Stimulated activated naive CD8-positive, alpha-beta T cell treated with anti-CD3 and anti-CD28 coated beads, Interleukin-15, amount 100 ng/mL, for 72 hours (primary cell): ENCODE measurements at regions not wholly inside any gene's neighbourhood (a gene's known extent, or its start where the extent isn't known, plus 50 kb on each side); places are given as distances from the start of the nearest gene placed in this dataset.

Experiments
- ATAC-seq: fragments of 150-1000 bp; cut with Tn5 transposase; 2 replicates; pipeline ENCODE4 v1.10.0; 2021; ENCODE audit warnings: mild to moderate bottlenecking, moderate library complexity
- DNase-seq, 2 donors: peaks; one replicate each; pipeline ENCODE4 v3.0.0; 2021 to 2022
- H3K27ac Mint-ChIP-seq, 2 donors: one replicate each; pipeline ENCODE4 v1.8.0; 2022; ENCODE audit warnings: mild to moderate bottlenecking in 2 of 2, mixed read lengths in 2 of 2, moderate library complexity in 2 of 2
- H3K27me3 Mint-ChIP-seq: one replicate; pipeline ENCODE4 v1.8.0; 2022; ENCODE audit warnings: mixed read lengths
- H3K4me1 Mint-ChIP-seq: one replicate; pipeline ENCODE4 v1.8.0; 2022; ENCODE audit warnings: mild to moderate bottlenecking, mixed read lengths
- H3K4me3 Mint-ChIP-seq, 2 donors: one replicate each; pipeline ENCODE4 v1.8.0; 2022; ENCODE audit warnings: mild to moderate bottlenecking in 2 of 2, mixed read lengths in 2 of 2, moderate library complexity in 1 of 2
- H3K9me3 Mint-ChIP-seq, 2 donors: one replicate each; pipeline ENCODE4 v1.8.0; 2022; ENCODE audit warnings: mixed read lengths in 2 of 2

DNA sequence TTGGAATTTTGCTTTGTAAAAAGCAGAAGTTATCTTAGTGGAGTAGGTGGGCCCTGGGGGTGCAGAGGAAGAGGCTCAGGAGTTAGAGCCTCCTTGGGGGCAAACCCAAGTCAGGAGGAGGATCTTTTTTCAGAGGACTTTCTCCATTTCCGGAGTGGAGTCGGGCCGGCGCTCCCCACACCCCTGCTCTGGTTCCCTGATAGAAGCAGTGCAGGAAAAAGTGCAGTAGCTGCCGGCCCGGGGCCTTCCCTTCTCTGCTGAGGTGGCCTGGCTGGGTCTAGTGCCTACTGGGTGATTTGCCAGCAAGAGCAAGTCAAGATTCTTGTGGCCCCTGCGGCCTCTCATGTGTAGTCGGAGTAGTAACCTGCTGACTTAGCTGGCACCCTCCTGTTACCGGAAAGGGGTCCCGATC, 124.2 kb upstream of the HS6ST1 start:
- Mint-ChIP-seq H3K9me3 (no peaks in the 10 kb centered on the region), H3K4me1 (no peaks in the 10 kb centered on the region), H3K27me3 (peaks cover 13% of the 10 kb centered on the region), H3K27ac (no peak overlapping the region), H3K4me3 (no peak overlapping the region)
- ATAC-seq: no peak
- DNase-seq: no peak

DNA sequence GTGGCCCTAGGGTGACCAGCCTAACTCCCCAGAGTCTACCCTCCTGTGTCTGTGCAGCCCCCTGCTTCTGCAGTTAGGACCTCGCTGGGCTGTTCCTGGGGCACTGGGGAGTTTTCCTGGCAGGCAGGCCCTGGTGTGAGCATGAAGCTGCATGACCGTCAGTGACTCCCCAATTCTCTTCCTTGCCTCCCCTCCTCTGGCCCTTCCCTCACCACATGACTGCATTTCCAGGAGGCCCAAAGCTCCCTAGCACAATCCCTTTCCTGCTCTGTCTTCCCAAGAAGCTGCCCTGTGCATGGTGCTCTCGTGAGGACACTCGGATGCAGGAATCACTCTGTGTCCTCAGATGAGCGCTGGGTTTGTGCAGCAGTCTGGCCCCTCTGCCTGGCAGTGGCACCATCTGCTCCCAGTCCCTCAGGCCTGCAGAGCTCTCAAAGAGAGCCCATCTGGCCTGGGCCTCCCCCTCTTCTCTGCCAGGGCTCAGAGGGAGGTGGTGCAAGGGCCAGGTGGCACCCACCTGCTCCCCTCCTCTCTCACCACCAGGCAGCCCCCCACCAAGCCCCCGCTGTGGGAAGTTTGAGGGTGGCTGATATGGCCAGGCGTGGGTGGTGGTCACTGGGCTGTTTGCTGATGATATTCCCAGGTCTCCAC, 125.6 kb upstream of the HS6ST1 start:
- H3K27ac Mint-ChIP-seq: no peak overlapping the region
- H3K4me1 Mint-ChIP-seq: no peaks in the 10 kb centered on the region
- ATAC-seq: no peak
- DNase-seq: no peak
- H3K9me3 Mint-ChIP-seq: no peaks in the 10 kb centered on the region
- no peak overlapping the region for H3K4me3 Mint-ChIP-seq
- peaks cover 13% of the 10 kb centered on the region for H3K27me3 Mint-ChIP-seq

DNA sequence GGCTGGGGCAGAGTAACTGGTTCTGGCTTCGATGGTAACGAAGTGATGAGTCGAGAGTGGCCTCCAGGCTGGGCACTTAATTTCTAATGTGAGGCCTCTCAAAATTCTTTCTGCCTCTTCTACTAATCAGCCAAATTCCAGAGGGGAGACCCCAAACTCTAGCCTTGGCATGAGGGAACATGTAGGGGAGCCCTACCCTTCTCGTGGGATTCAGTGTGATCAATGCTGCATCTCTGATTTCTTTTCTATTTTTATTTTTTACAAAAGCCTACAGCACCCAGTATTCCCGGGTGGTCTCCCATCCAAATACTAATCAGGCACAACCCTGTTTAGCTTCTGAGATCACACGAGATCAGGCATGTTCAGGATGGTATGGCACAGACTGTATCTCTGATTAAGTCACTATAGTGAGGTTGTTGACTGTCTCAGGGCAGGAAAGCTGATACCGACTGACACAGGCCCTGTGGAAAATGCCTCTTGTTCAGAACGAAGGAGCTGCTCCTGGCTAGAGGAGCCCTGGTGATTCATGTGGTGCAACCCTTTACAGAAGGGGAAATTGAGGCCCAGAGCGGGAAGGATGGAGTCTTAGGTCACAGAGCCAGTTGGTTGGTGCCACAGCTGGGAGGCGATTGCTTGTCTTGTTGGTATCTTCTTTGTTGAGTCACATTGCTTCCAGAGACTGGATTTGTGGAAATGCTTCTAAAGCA, 126.3 kb upstream of the HS6ST1 start:
- H3K4me3 Mint-ChIP-seq: no peak overlapping the region
- DNase-seq: no peak
- H3K4me1 Mint-ChIP-seq: no peaks in the 10 kb centered on the region
- peaks cover 12% of the 10 kb centered on the region for H3K27me3 Mint-ChIP-seq
- no peak for ATAC-seq
- H3K9me3 Mint-ChIP-seq: no peaks in the 10 kb centered on the region
- H3K27ac Mint-ChIP-seq: peak overlapping the region in 1 of 2 donors; percentile 17

DNA sequence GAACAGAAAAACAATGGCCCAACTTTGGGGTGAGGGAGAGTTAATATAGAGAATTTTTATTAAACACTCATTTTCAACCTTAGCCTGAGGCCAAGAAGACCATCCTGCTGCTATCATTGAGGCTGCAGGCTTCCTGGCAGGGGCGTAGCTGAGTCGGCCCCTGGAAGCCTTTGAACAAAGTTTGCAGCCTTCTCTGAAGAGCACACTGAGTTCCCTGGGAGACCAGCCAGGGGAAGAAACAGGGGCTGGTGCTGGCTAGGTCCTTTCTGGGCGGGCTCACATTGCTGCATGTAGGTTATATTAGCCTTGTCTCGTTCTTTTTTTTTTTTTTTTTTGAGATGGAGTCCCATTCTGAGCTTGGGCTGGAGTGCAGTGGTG, 126.8 kb upstream of the HS6ST1 start:
- DNase-seq: no peak
- peaks cover 8% of the 10 kb centered on the region for H3K27me3 Mint-ChIP-seq
- no peaks in the 10 kb centered on the region for H3K4me1 Mint-ChIP-seq
- no peak overlapping the region for H3K4me3 Mint-ChIP-seq
- no peak for ATAC-seq
- H3K27ac Mint-ChIP-seq: no peak overlapping the region
- no peaks in the 10 kb centered on the region for H3K9me3 Mint-ChIP-seq

DNA sequence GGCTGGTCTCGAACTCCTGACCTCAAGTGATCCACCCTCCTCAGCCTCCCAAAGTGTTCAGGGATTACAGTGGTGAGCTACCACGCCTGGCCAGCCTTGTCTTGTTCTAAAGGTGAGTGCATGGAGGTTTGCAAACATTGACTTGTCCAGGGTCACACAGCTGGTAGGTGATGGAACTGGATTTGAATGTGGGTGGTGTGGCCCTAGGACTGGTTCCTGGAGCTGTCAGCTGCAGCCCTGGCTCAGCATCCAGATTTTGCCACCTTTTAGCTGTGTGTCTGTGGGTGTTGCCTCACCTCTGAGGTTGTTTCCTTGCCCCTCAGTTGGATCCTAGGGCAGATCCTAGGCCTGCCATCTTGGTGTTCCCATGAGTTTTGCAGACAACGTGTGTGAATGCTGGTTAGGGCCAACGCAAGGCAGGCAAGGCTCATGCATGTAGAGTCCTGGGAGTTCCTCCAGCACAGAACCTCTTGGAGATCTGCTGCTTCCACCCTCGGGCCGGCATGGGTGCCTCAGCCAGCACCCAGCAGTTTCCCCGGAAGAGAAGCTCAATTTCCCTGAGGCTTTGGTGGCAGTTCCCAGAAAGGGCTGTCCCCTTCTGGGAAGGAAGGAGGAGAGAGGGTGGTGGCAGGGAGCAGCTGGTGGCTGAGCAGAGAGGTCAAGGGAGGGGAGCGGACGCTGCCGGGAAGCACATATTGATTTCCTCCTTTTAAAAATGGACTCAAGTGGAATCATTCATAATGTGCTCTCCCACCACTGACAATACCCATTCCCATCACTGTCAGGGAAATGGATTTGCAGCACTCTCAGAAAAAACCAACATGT, 127.6 kb upstream of the HS6ST1 start:
- Mint-ChIP-seq H3K27ac (no peak overlapping the region), H3K27me3 (peaks cover 8% of the 10 kb centered on the region), H3K4me3 (no peak overlapping the region), H3K9me3 (no peaks in the 10 kb centered on the region), H3K4me1 (no peaks in the 10 kb centered on the region)
- ATAC-seq (no peak), DNase-seq (no peak)

DNA sequence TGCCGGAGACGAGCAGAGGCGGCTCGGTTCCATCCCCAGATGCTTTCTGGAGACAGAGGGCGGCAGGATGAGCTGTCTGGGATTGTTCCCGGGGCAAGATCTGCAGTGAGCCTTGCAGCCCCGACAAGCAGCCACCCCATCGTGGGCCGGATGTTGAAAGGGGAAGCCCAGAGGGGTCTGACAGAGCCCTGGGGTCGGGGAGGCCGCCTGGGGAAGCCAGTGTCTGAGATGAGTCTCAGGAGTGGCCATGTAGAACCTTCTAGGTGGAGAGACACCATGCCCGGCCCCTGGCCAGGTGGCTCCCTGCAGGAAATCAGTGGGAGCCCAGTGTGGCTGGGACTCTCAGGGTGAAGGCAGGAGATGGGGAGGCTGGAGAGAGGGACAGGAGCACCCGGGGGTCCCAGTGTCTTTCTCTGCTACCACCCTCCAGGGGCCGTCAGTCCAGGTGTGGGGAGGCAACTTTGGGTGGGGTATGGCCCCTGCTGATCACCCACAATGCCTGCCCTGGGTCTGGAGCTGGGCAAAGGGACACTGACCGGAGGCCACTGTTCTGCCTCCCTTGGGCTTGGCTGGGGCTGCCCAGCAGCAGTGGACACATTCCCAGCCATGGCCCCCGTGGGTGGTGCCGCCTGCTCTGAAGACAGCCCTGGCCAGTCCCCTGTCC, 128.3 kb upstream of the HS6ST1 start:
- no peaks in the 10 kb centered on the region for H3K9me3 Mint-ChIP-seq
- ATAC-seq (no peak), DNase-seq (no peak)
- H3K27ac Mint-ChIP-seq: no peak overlapping the region
- H3K4me1 Mint-ChIP-seq: no peaks in the 10 kb centered on the region
- H3K27me3 Mint-ChIP-seq: peaks cover 5% of the 10 kb centered on the region
- H3K4me3 Mint-ChIP-seq: no peak overlapping the region

DNA sequence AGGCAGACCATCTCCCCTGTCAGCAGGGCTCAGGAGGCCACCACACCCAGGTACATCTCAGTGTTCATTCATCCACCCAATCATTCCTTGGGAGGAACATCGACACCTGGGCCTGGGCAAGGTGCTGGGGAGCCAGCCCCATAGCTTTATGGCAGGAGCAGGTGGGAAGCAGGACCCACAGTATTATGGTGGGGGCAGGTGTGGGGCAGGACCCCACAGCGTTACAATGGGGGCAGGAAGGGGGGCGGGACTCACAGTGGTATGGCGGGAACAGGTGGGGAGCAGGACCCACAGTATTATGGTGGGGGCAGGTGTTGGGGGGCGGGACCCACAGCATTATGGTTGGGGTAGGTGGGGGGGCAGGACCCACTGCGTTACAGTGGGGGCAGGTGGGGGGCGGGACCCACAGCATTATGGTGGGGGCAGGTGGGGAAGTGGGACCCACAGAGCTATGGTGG, 128.9 kb upstream of the HS6ST1 start:
- H3K4me3 Mint-ChIP-seq: no peak overlapping the region
- DNase-seq (no peak), ATAC-seq (no peak)
- peaks cover 10% of the 10 kb centered on the region for H3K27me3 Mint-ChIP-seq
- H3K9me3 Mint-ChIP-seq: no peaks in the 10 kb centered on the region
- H3K27ac Mint-ChIP-seq: no peak overlapping the region
- H3K4me1 Mint-ChIP-seq: no peaks in the 10 kb centered on the region

DNA sequence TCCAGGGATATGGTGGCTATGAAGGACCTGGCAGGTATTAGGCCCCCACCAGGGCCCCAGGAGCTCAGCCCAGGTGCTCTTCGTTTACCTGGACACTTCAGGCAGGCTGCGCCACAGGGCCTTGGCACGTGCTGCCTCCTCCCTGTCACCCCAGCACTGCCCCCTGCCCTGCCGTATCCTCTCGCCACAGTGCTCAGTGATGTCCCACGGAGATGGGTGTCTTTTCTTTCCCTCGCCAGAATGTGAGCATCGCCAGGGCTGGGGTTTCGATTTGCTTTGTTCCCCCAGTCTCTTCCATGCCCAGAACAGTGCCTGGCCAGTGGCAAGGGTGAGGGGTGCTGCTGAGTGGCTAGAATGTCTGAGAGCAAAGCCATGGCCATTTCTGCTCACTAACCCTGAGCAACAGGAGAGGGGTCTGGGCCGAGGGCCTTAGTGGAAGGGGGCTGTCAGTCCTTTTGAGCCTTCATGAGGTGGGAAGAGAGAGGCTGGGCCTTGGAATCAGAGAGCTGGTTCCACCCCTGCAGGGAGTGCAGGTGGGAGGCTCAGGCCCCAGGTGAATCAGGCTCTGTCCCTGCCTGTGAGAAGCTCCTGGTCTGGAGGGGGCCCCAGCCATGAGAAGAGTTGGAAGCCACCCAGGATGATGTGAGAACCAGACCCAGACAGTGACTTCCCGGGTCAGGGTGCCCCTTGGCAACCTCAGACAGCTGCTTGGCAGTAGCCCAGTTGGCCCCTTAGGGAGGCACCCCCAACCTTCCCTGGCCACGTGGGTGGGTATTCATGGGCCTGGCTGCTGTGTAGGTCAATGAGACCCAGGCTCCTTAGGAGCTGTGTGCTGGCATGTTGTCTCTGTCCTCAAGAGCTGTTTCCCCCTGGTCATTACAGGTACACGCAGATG, 129.9 kb upstream of the HS6ST1 start:
- Mint-ChIP-seq H3K4me1 (no peaks in the 10 kb centered on the region), H3K27me3 (peaks cover 16% of the 10 kb centered on the region), H3K27ac (no peak overlapping the region), H3K9me3 (no peaks in the 10 kb centered on the region), H3K4me3 (no peak overlapping the region)
- ATAC-seq (peak; percentile 6), DNase-seq (no peak)

DNA sequence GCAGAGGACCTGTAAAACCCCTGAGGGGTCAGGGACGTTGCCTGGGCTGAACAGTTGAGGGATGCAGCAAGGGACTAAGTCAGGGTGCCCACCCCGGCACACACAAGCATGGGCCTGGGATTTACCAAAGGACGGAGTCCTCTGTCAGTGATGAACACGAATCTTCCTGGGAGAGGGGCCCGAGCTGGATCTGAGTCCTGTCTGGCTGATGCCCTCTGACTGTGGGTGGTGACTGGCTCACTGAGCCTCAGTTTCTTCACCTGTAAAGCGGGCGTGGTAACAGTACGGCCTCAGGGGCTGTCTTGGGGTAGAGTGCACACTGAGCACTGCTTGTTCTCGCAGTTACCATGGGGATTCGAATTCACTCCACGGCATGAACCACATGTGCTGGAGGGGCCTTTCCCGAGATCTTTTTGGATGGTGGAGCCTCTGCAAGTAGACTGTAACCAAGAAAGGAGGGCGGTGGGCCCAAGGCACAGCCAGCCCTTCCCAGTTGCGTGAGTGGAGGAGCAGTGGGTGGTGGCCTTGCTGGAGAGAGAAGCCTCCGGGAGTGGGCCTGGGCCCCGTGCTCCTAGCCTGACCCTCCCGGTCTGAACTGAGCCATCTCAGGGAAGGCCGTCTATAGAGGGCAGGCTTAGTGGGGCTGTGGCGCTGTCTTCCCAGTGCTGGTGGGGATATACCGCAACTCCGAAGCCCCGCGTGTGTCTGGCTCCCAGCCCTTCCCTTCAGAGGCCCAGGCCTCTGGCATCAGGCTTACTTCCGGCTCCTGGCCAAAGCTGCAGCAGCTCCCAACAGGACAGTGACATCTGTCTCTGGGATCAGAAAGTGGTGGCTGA, 130.8 kb upstream of the HS6ST1 start:
- peaks cover 16% of the 10 kb centered on the region for H3K27me3 Mint-ChIP-seq
- no peaks in the 10 kb centered on the region for H3K9me3 Mint-ChIP-seq
- H3K4me1 Mint-ChIP-seq: no peaks in the 10 kb centered on the region
- peak overlapping the region in 1 of 2 donors; percentile 21 for H3K27ac Mint-ChIP-seq
- no peak overlapping the region for H3K4me3 Mint-ChIP-seq
- no peak for ATAC-seq
- DNase-seq: no peak

DNA sequence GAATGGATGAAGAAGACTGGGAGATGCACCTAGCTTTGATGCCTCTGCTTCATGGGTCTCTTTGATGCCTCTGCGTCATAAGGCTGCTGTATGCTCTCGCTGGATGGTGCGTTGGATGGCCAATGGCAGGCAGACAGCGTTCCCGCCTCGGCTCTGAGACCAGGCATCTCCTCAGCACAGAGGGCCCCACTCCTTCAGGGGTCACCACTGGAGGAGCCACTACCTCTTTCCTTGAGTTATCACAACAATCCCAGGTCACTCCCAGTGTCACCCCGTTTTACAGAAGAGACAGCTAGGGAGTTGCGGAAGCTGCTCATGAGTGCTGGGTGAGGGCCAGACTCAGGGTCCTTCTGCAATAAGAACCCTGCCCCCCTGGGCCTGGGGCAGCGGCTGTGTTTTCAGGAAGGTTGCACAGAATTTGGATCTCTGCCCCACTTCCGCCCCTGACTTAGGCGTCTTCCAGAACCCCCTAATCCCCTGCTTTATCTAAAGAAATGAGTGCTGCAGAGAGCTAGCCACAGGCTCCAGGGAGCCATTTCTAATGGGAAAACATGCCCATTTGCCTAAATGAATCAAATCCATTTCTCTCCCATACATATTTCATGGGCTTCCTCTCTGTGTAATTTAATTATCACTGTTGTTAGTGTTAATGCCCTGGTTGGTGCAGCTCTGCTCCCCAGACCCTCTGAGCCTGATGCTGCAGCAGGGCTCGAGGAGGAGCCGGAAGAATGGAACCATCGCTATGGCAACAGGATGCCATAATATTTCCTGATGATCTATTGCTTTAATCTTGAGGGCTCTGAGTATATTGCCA, 131.8 kb upstream of the HS6ST1 start:
- Mint-ChIP-seq H3K9me3 (no peaks in the 10 kb centered on the region), H3K4me3 (no peak overlapping the region), H3K4me1 (no peaks in the 10 kb centered on the region), H3K27me3 (peaks cover 17% of the 10 kb centered on the region), H3K27ac (no peak overlapping the region)
- ATAC-seq: no peak
- DNase-seq: no peak

DNA sequence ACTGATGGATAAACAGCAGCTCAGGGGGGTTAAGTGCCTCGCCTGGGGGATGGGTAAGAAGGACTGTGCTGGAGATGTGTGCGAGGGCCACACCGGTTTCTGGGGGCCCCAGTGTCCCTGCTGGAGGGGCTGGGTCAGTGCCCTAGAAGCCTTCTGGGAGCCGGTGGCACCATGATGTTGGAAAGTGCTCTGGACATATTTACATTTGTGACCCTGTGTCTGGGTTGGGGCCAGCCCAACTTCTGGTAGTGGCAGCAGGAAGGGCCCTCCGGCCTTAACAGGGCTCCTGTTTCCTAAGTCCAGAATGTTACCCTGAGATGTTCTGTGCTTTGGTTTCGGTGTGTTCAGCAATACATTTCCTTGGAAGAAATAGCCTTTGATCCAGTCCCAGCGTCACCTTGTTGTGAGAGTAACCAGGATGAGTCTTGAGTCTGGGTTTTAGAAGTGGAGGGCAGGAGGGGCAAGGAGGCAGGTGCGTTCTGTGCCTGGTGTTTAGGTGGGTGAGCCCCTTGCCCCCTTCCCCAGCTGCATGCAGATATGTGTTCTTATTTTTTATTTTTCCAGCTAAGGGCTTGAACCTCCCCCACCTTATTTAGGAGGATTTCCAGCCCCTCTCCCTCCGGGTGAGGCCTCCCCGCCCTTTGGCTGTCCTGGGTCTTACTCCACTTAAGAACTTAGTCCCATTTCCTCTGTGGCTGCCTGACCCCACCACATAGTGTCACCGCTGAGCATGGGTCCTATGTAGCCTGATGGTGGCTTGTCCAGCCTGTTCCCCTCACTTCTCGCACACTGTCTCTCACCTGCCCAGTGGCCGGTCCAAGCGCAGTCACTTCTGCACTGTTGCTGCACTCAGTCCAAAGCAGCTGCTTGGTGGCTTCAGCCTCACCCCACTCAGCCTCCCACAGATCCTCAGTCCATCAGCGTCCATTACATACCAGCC, 132.7 kb upstream of the HS6ST1 start:
- Mint-ChIP-seq H3K4me3 (no peak overlapping the region), H3K27me3 (peaks cover 26% of the 10 kb centered on the region), H3K27ac (no peak overlapping the region), H3K4me1 (no peaks in the 10 kb centered on the region), H3K9me3 (no peaks in the 10 kb centered on the region)
- no peak for DNase-seq
- no peak for ATAC-seq

DNA sequence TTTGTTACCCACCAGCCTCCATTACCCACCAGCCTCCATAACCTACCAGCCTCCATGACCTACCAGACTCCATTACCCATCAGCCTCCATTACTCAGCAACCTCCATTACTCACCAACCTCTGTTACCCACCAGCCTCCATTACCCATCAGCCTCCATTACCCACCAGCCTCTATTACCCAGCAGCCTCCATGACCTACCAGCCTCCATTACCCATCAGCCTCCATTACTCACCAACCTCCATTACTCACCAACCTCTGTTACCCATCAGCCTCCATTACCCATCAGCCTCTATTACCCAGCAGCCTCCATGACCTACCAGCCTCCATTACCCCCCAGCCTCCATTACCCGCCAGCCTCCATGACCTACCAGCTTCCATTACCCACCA, 133.3 kb upstream of the HS6ST1 start:
- no peak overlapping the region for H3K4me3 Mint-ChIP-seq
- no peak overlapping the region for H3K27ac Mint-ChIP-seq
- ATAC-seq: no peak
- no peak for DNase-seq
- peaks cover 33% of the 10 kb centered on the region for H3K27me3 Mint-ChIP-seq
- H3K9me3 Mint-ChIP-seq: no peaks in the 10 kb centered on the region
- no peaks in the 10 kb centered on the region for H3K4me1 Mint-ChIP-seq
